NCI-H2227 treated with DMSO at 0.1 percent for 48 hours (cell line): ENCODE measurements at regions not wholly inside any gene's neighbourhood (a gene's known extent, or its start where the extent isn't known, plus 50 kb on each side); places are given as distances from the start of the nearest gene placed in this dataset.
"Not testable (repeated sequence)": the region's sequence is repeated elsewhere in the genome, so short reads cannot be mapped to it uniquely, and the experiment has no call there.

ENCODE experiments used
- DNase-seq: peaks from one replicate; lab custom pipeline; 2025; lab: John Stamatoyannopoulos, UW

DNA sequence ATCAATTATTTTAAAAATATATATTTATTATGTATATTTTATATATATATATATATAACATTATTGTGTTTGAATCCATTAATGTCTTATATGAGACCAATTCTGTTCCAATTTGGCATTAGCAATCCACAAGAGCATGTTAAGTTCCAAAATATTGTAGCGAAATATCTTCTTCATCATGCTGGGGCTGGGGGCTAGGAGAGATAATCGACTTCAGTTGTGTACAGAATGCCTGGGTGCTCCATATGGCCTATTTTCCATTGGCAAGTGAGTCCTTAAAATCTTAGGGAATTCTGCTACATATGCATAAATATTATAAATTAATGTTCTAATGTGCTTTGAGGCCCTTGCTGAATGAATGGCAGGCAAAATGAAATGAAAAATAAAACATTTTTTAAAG lies 117.7 kb downstream of the PCDH7 start:
- no peak for DNase-seq

- DNase-seq, result no peak
These were observed 118.2 kb downstream of the PCDH7 start for GRCh38 chr4:30838331-30838730.

DNA sequence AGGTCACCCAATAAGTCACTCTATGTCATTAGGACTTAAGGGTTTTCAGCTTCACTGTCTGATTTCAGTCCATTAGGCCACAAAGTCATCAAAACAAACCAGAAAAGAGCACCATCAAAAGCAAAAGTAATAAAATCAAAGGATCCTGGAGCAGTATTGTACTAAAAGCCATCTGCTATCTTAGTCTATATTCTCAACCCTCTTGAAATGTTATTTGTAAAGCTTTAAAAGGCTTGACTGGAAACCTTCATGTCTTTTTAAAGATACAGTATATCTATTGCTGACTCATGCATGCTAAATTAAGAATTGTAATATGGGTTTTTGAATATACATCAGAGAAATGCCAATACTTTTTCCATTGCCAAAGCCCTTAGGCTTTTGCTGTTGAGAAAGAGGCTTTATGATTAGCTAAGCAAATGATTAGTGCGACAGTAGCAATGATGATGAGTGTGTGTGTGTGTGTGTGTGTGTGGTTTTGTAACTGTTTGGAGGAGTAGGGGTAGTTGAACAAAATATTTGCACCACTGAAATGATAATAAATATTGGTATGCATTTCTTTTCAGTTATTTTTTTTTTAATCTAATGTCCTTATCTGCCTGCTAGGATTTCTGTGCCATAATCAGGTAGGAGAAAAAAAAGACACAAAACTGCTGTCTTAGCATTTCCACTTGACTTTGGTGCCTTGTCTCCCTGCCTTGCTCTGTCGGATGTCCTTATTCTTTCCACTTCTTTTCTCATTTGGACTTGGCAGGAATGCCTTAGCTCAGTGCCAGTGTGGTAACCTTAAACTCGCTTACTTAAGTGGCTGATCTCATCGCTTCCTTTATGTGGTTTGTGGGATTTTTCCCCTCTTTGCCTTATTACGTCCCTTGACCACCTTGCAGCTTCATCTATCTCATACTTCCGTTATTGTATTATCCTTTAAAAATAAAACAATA lies 119.7 kb downstream of the PCDH7 start:
- DNase-seq, result no peak

- no peak for DNase-seq
These were observed 120.4 kb downstream of the PCDH7 start for GRCh38 chr4:30840571-30840970.

- DNase-seq, result no peak
These were observed 122.0 kb downstream of the PCDH7 start for GRCh38 chr4:30842142-30842541.

DNA sequence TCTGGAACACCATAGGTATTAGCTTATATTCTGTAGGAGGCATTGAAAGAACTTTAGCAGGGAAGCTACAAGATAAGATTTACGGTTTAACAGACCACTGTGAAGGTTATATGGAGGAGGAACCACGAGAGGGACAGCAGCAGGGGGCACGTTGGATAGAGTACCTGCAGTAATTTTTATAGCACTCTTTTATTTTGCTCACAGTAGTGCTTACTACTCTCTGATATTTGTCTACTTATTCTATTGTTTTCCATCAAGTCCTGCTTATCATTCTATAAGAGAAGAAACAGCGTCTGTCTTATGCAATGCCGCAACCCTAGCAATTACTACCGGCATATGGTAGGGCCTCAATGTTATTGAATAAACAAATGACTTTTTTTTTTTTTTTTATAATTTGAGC lies 122.5 kb downstream of the PCDH7 start:
- DNase-seq, result no peak

DNA sequence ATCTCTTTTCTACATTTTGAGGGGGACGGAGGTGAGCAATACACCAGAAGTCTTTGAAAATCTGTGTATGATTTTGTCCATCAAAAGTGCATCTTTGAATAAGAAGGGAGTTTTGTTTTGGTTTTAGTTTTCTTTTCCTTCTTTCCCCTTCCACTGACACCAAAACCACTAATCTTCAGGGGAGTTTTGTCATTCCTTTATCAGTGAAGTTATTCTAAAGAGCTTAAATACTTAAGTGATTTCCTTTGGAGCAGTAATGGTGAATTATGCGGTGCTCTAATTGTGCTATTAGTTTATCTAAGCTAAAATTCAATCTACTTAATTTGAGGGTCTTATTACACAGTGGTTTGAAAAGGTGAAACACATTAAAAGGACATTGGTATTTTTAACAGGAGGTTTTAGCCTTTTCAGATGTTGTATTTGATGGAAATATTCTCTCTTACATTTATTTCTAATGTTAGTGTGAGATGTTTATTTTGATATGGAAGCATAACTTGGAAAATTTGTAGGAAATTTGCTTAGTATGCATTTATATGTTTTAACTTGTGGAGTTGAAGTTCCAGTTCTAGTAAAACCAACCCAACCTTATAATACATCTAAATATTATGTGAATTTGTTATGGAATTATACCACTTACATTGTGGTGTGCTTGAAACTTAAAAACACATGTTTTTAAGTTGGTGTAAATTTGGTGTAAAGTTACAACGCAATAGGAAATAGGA lies 124.9 kb downstream of the PCDH7 start:
- no peak for DNase-seq

DNA sequence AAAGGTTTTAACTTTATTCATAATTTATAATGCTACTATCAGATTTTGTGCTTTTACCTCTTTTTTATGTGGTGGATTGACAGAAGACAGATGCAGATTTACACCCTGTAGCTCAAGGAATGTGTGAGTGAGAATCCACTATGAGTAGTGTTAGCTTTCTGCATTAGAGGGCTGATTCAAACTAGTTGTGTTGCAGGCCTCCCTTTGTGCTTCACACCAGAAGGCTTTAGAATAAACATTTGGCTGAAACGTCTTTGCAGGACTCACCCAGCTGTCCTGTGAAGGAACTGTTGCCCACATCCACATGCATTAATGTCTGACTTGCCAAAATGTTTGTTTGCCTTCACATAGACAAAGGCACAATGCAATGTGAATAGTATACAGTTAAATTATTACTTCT lies 127.0 kb downstream of the PCDH7 start:
- no peak for DNase-seq

- DNase-seq, result no peak
These were observed 127.8 kb downstream of the PCDH7 start for GRCh38 chr4:30847958-30848357.

DNA sequence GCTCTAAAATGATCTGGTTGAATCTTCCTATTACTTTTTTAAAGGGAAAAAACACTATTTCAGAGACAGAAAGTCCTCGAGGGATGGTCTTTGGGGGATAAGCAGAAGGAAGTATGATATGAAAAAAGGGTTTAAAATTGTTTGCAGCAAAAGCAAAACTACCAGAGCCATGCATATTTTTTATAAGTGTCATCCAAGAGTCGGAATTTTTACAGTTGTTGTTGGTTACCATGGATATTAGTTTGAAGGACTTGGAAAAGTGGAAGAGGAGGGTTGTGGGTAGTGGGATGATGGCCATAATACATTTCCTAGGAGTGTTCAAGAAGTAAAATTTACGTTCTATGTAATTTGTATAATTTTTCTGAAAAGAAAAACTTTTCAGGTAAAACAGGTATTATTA lies 134.4 kb downstream of the PCDH7 start:
- DNase-seq, result no peak

DNA sequence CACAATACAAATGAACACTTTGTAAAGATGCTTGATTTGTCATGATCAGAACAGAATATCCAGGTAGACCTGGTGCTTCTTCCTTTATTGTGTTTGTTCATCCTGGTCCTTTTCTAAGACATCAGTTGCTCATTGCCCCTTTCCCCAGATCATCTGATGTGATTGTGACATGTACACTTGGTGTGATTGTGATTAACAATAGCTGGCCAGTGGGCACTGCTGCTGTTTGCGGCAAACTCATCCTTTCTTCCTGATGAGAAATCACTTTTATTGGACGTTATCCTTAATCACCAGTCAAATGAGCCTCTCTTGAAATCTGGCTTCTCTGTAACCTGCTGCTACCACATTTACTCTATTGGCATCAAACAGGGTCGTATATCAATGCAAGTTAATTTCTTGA lies 135.1 kb downstream of the PCDH7 start:
- DNase-seq, result no peak

- DNase-seq, result no peak
These were observed 136.8 kb downstream of the PCDH7 start for GRCh38 chr4:30856795-30857564.

- DNase-seq, result no peak
These were observed 140.8 kb downstream of the PCDH7 start for GRCh38 chr4:30860978-30861377.

GRCh38 chr4:30862196-30862595 lies 142.0 kb downstream of the PCDH7 start:
- DNase-seq, result no peak

DNA sequence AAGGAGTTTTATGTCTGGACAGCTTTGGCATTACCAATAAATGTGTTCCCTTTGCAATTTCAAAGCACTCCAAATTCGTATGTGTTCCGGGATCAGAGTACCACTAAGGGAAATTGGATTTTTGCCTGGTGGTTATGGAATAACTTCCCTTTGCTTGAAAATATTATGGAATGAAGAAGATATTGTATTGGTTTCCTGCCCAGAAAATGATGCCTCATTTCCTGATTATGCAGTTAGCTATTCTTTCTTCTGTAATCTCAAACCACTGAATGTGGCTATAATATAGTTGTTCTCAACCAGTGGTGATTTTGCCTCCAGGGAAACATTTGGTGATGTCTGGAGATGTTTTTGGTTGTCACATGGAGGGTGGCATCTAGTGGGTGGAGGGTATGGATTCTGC lies 142.9 kb downstream of the PCDH7 start:
- no peak for DNase-seq

GRCh38 chr4:30865691-30866090 lies 145.5 kb downstream of the PCDH7 start:
- no peak for DNase-seq

DNA sequence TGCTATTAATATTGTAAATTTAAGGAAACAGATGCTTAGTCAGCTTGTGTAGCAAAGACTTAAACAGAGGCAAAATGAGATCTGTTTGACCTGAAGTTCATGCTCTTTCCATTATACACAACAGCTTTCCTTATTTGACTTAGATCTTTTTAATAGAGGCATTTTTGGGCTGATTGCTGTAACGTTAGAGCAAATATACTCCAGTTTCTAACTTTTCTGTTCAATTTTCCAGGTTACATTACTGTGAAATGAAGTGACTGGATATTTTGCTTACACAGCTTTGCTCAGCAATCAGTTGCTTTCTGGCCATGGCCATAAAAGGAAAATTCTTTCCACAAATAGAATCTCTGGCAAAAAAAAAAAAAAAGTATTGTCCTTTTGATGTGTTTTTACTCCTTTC lies 146.2 kb downstream of the PCDH7 start:
- no peak for DNase-seq

GRCh38 chr4:30866907-30867306 lies 146.7 kb downstream of the PCDH7 start:
- no peak for DNase-seq

DNA sequence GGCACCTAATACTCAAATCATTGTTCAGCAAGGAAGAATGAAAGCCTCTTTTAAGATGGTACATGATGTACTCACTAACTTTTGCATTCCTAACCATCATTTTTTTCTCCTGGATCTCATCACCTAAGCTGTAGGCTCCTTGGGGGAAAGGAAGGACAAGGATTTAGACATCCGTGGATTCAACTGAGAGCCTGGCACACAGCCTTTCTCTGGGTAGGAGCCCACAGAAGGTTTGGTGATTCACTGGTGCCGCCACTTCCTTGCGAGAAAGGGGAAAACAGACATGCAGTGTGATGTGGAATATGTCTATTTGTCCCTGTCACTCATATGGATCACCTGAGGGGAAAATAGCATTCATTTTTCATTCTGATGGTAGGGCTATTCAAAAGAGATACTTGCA lies 147.3 kb downstream of the PCDH7 start:
- no peak for DNase-seq

DNA sequence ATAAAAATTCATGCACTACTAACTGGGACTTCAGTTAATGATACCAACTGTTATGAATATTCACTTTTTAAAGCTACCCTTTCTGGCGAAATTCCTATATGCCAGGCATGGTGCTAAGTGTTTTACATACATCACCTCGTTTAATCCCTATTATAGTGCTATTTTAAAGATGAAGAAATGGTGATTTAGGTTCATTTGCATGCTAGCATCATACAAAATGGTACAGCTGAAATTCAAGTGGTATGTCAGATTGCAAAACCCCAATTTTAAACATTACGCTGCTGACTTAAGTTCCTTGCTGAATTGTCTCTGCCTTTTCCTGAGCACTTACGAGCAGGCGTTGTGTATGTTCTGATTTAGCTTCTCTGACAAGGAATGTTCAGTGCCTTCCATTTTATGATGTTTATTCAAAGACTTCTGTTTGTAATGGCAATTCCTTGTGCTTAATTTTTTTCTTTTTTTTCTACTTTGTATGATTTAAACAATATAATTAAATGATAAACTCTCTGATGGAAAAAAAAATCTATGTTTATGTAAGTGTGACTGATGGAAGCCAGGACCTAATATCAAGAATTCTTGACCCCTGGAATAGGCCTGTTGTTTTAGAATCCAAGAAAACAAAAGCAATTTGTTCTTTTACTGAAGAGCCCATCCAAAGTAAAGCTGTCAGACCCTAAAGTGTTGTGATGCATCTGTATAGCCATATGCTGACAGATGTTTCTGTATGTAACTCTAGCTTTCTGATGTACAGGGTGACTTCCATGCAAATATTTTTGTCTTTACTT lies 148.1 kb downstream of the PCDH7 start:
- no peak for DNase-seq

- not testable (repeated sequence) for DNase-seq
These were observed 149.2 kb downstream of the PCDH7 start for GRCh38 chr4:30869387-30869786.

DNA sequence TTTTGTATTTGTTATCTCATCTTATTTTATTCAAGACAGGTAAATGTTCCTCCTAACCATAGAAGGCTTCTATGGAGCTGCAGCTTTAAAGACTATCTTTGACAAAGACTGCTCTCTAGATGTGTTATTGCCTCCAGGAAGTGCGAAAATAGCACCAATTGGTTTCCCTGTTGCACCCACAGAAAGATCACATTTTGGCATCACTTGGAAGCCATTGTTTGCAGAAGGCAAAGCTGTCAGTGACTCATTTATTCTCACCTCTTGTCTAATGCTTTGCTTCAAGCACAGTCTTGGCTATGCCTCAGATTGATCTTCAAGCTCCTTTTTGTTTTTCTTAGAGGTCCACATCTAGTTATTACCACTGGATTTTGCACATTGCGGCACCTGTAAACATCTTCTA lies 150.3 kb downstream of the PCDH7 start:
- no peak for DNase-seq
